Activated CD4-positive, alpha-beta memory T cell treated with anti-CD3 and anti-CD28 coated beads for 36 hours (primary cell): ENCODE measurements at regions not wholly inside any gene's neighbourhood (a gene's known extent, or its start where the extent isn't known, plus 50 kb on each side); places are given as distances from the start of the nearest gene placed in this dataset.

Experiments
- CTCF ChIA-PET: fragments of 350-600 bp; sonication (Branson Sonifier 250); formaldehyde crosslinking; loops from one replicate; lab custom pipeline; 2021; ENCODE audit warnings: antibody characterized with exemption, inconsistent platforms; lab: Charles Lee
- POLR2A ChIA-PET: fragments of 350-600 bp; sonication (Branson Sonifier 250); formaldehyde crosslinking; loops from one replicate; lab custom pipeline; 2021; ENCODE audit warnings: antibody characterized with exemption; lab: Charles Lee
- DNase-seq: peaks from one replicate; pipeline ENCODE4 v3.0.0-alpha.2; 2020
- H3K27ac Mint-ChIP-seq: one replicate; pipeline ENCODE4 v1.8.0; 2021; ENCODE audit warnings: mixed read lengths
- H3K27me3 Mint-ChIP-seq: one replicate; pipeline ENCODE4 v1.8.0; 2021; ENCODE audit warnings: mixed read lengths
- H3K36me3 Mint-ChIP-seq: one replicate; pipeline ENCODE4 v1.8.0; 2021; ENCODE audit warnings: mixed read lengths
- H3K4me1 Mint-ChIP-seq: one replicate; pipeline ENCODE4 v1.8.0; 2021; ENCODE audit warnings: low read depth, mixed read lengths
- H3K4me3 Mint-ChIP-seq: one replicate; pipeline ENCODE4 v1.8.0; 2021; ENCODE audit warnings: mild to moderate bottlenecking, mixed read lengths
- H3K9me3 Mint-ChIP-seq: one replicate; pipeline ENCODE4 v1.8.0; 2021; ENCODE audit warnings: mixed read lengths
- intact Hi-C: fragments of 100-400 bp; cut with micrococcal nuclease; formaldehyde crosslinking; loops from one replicate; pipeline ENCODE4 v1.15.1; 2023

DNA sequence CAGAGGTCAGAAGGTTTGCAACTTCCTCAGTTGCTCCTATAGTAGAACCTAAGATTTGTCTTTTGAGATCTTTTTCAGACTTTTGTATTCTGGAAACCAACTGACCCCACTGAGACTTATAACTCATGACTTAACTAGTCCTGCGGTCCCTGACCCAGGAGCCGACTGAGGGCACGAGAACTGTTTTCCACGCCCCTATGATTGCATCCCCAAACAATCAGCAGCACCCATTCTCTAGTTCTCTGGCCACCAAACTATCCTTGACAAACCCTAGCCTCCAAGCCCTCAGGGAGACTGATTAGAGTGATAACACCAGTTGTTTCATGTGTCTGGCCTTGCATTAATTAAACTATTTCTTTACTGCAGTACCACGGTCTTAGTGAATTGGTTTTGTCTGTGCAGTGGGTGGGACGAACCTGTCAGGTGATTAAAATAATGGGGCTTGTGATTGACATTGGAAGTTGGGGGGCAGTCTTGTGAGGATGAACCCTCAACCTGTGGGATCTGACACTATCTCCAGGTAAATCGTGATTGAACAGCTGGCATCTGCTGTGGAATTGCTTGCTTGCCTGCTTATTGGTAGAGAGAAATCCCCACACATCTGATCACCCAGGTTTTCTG is 95.7 kb downstream of the B3GNT2 start:
- POLR2A ChIA-PET, result no interaction called here
- DNase-seq, result no peak
- CTCF ChIA-PET, result no interaction called here
- no peaks in the 10 kb centered on the region for H3K27me3 Mint-ChIP-seq
- H3K27ac Mint-ChIP-seq, result no peak overlapping the region
- peaks cover 13% of the 10 kb centered on the region for H3K4me1 Mint-ChIP-seq
- H3K4me3 Mint-ChIP-seq, result no peak overlapping the region
- no peaks in the 10 kb centered on the region for H3K36me3 Mint-ChIP-seq
- H3K9me3 Mint-ChIP-seq, result no peaks in the 10 kb centered on the region
- intact Hi-C loops, result no loop called here

DNA sequence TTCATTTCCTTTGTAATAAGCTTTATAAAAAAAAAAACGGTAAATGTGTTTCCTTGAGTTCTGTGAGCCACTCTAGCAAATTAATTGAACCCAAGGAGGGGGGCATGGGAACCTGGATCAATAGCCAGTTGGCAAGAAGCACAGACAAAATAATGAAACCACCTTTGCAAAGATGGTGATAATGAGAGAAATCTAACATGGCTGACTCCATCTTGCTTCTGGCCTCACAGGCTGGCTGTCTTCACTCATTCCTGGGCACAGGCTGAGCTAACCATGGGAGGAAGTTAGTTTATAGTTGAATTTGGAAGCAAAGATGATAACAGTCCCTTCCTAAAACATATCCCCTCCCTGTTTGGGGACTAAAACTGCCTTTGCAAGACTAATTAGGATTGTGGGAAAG is 95.1 kb downstream of the B3GNT2 start:
- no peak overlapping the region for H3K27ac Mint-ChIP-seq
- intact Hi-C loops, result no loop called here
- DNase-seq, result no peak
- ChIA-PET CTCF (no interaction called here), POLR2A (no interaction called here)
- no peaks in the 10 kb centered on the region for H3K36me3 Mint-ChIP-seq
- H3K4me1 Mint-ChIP-seq, result peaks cover 13% of the 10 kb centered on the region
- H3K4me3 Mint-ChIP-seq, result no peak overlapping the region
- no peaks in the 10 kb centered on the region for H3K27me3 Mint-ChIP-seq
- no peaks in the 10 kb centered on the region for H3K9me3 Mint-ChIP-seq

DNA sequence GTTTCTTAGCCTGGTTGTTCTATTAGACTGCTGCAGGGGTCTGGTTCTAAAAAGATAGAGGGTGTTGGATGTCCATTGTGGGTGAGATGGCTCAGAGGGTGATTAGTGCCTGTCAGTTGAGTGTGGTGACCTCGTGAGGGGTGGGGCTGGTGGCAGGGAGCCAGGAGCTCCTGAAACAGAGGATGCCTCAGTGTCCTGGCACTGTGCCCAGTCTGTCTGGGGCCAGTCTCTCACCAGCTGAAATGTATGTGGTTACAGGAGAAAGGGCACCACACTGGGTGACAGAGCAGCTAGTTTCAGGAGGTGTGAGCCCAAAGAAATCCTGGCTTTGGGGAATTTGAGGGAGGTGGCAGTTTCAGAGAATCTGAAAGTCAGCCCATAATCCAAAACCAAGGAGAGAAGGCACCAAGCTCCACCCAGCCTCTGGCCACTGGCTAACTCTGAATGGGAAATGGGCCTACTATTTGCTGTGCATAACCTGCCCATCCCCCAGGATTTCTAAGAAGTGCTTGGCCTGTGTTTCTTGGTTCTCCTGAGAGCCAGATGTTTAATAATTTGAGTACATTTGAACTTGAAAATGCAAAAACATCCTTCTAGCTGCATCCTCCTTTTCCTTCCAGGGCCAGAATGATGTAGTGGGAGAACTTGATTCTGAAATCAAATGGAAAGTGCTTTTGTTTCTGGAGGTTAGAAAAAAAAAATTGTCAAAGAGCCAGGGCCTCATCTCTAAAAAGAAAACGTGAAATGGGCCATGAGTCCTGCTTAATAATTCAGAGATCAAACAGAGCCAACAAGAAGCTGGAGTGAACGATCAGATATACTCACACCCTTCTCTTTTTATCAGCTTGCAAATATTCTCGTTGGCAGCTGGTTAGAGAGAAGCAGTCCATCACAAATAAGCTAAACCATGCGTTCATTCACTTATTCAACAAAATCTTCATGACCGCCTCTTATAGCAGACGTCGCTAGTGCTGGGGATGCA is 92.3 kb downstream of the B3GNT2 start:
- Mint-ChIP-seq H3K9me3 (peaks cover 9% of the 10 kb centered on the region), H3K36me3 (peaks cover 2% of the 10 kb centered on the region), H3K4me1 (peaks cover 13% of the 10 kb centered on the region), H3K27me3 (no peaks in the 10 kb centered on the region), H3K4me3 (no peak overlapping the region), H3K27ac (no peak overlapping the region)
- intact Hi-C loops, result no loop called here
- peak; percentile 76 for DNase-seq
- CTCF ChIA-PET, result interaction anchor here (0.7 kb wide), 1 partner anchor 1411 kb away, joined by 3 read pairs; no protein-coding TSS in a partner anchor
- POLR2A ChIA-PET, result interaction anchor here (1.4 kb wide), 1 partner anchor 87 kb away, joined by 4 read pairs; no protein-coding TSS in a partner anchor

DNA sequence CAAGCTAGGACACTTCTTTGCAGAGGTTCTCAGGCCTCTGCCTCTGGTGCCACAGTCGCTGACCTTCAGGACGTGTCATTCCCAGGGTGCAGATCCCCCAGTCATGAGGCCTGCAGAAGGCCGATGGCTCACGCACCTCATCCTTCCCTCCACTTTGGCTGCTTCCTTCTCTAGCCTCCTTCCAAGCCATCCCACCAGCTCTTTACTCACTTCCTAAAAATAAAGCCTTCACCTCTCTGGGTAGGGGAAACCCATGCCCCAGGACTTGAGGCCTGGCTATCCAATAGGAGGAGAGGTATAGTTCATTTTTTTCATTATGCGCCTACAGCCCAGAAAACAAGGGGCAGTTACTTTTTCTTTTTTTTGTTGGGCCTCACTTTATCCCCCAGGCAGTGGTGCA is 91.4 kb downstream of the B3GNT2 start:
- H3K36me3 Mint-ChIP-seq, result peaks cover 2% of the 10 kb centered on the region
- intact Hi-C loops, result no loop called here
- DNase-seq, result no peak
- POLR2A ChIA-PET, result interaction anchor here (1.4 kb wide), 1 partner anchor 86 kb away, joined by 4 read pairs; no protein-coding TSS in a partner anchor
- H3K4me3 Mint-ChIP-seq, result no peak overlapping the region
- no peak overlapping the region for H3K27ac Mint-ChIP-seq
- CTCF ChIA-PET, result no interaction called here
- H3K4me1 Mint-ChIP-seq, result peaks cover 13% of the 10 kb centered on the region
- peaks cover 9% of the 10 kb centered on the region for H3K9me3 Mint-ChIP-seq
- no peaks in the 10 kb centered on the region for H3K27me3 Mint-ChIP-seq

DNA sequence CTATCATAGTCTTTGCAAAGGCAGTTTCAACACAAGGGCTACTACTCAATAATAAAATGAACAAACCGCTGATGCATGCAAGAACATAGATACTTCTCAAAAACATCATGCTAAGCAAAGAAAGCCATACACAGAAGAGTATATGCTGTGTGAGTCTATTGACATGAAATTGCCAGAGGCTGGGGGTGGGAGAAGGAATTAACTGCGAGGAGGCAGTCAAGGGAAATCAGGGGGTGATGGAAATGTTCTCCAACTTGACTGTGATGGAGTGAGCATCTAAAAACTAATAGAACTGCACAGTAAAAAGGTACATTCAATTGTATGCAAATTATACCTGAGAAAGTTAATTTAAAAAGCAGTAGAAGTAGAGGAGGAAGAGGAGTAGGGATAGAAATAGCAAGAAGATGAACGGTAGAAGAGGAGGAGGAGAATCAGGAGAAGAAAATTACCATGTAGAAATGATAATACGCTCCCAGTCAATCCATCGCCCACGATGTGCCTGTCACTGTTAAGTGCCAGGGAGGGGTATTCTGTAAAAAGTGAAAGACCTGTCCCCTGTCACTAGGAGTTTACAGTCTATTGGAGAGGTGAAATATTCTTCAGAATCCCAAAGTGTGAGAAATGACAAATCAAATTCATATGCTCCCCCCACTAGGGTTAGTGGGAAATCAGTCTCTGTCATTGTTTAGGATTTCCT is 90.3 kb downstream of the B3GNT2 start:
- no peak overlapping the region for H3K27ac Mint-ChIP-seq
- H3K36me3 Mint-ChIP-seq, result peaks cover 2% of the 10 kb centered on the region
- H3K4me3 Mint-ChIP-seq, result no peak overlapping the region
- POLR2A ChIA-PET, result no interaction called here
- DNase-seq, result no peak
- CTCF ChIA-PET, result no interaction called here
- H3K9me3 Mint-ChIP-seq, result peaks cover 9% of the 10 kb centered on the region
- intact Hi-C loops, result no loop called here
- peaks cover 9% of the 10 kb centered on the region for H3K4me1 Mint-ChIP-seq
- no peaks in the 10 kb centered on the region for H3K27me3 Mint-ChIP-seq

DNA sequence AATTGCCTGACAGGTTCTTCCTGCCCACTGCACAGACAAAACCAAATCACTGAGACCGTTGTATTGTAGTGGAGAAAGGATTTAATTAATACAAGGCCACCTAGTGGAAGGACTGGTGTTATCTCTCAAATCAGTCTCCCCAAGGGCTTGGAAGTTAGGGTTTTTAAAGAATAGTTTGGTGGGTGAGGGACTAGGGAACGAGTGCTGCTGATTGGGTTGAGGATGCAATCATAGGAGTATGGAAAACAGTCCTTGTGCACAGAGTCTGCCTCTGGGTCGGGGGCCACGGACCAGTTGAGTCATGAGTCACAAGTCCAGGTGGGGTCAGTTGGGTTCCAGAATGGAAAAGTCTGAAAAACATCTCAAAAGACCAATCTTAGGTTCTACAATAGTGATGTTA is 89.1 kb downstream of the B3GNT2 start:
- intact Hi-C loops, result no loop called here
- Mint-ChIP-seq H3K27me3 (no peaks in the 10 kb centered on the region), H3K4me3 (no peak overlapping the region), H3K4me1 (peaks cover 9% of the 10 kb centered on the region), H3K36me3 (peaks cover 4% of the 10 kb centered on the region), H3K9me3 (peaks cover 9% of the 10 kb centered on the region), H3K27ac (no peak overlapping the region)
- DNase-seq, result no peak
- ChIA-PET POLR2A (no interaction called here), CTCF (no interaction called here)

DNA sequence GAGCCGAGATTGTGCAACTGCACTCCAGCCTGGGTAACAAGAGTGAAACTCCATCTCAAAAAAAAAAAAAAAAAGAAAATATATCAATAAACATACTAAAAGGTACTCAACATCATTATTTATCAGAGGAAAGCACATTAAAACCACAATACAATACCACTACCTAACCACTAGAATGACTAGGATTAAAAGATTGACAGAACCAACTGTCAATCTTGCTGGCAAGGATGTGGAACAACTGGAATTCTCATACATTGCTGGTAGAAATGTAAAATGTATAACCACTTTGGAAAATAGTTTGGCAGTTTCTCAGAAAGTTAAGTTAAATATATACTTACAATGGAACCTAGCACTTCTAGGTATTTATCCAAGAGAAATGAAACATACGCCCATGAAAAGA is 88.6 kb downstream of the B3GNT2 start:
- H3K4me3 Mint-ChIP-seq, result no peak overlapping the region
- H3K27ac Mint-ChIP-seq, result no peak overlapping the region
- peaks cover 9% of the 10 kb centered on the region for H3K9me3 Mint-ChIP-seq
- ChIA-PET CTCF (no interaction called here), POLR2A (no interaction called here)
- H3K27me3 Mint-ChIP-seq, result no peaks in the 10 kb centered on the region
- intact Hi-C loops, result no loop called here
- peaks cover 9% of the 10 kb centered on the region for H3K4me1 Mint-ChIP-seq
- H3K36me3 Mint-ChIP-seq, result peaks cover 4% of the 10 kb centered on the region
- DNase-seq, result no peak

DNA sequence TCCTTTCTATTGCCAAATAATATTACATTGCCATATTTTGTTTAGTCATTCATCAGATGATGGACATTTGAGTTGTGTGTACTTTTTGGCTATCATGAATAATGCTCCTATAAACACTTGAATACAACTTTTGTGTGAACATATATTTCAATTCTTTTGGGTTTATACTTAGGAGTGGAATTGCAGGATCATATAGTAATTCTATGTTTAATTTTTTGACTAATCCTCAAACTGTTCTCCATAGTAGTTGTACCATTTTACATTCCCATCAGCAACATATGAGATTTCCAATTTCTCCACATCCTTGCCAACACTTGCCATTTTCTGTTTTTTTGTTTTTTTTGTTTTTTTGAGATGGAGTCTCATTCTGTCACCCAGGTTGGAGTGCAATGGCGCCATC is 87.2 kb downstream of the B3GNT2 start:
- H3K27me3 Mint-ChIP-seq, result no peaks in the 10 kb centered on the region
- POLR2A ChIA-PET, result no interaction called here

DNA sequence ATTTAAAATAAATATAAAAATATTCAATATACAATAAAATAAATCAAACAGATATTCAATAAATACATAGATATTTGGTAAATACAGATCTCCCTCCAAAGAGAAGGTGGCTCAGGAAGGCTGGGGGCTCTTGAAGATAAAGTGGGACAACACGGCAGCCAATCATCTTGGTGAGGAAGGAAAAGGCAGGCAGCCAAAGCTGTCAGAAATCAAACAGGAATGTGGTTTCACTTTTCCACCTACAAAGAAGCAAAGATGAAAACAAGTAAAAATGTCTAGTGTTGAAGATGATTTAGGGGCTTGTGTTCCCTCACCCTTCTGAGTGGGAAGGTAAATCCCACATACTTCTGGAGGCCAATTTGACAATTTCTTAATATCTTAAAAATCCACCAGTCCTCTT is 85.7 kb downstream of the B3GNT2 start:
- H3K4me3 Mint-ChIP-seq, result no peak overlapping the region
- POLR2A ChIA-PET, result no interaction called here
- no peaks in the 10 kb centered on the region for H3K27me3 Mint-ChIP-seq
- H3K9me3 Mint-ChIP-seq, result peaks cover 33% of the 10 kb centered on the region
- CTCF ChIA-PET, result no interaction called here
- H3K4me1 Mint-ChIP-seq, result no peaks in the 10 kb centered on the region
- peaks cover 13% of the 10 kb centered on the region for H3K36me3 Mint-ChIP-seq
- no peak overlapping the region for H3K27ac Mint-ChIP-seq
- DNase-seq, result no peak
- intact Hi-C loops, result no loop called here

More for the DNA sequence above, 87.2 kb downstream of the B3GNT2 start:
- no peak overlapping the region for H3K27ac Mint-ChIP-seq
- H3K9me3 Mint-ChIP-seq, result peaks cover 19% of the 10 kb centered on the region
- peaks cover 6% of the 10 kb centered on the region for H3K4me1 Mint-ChIP-seq
- CTCF ChIA-PET, result no interaction called here
- intact Hi-C loops, result no loop called here
- H3K4me3 Mint-ChIP-seq, result no peak overlapping the region
- H3K36me3 Mint-ChIP-seq, result peaks cover 8% of the 10 kb centered on the region
- no peak for DNase-seq

DNA sequence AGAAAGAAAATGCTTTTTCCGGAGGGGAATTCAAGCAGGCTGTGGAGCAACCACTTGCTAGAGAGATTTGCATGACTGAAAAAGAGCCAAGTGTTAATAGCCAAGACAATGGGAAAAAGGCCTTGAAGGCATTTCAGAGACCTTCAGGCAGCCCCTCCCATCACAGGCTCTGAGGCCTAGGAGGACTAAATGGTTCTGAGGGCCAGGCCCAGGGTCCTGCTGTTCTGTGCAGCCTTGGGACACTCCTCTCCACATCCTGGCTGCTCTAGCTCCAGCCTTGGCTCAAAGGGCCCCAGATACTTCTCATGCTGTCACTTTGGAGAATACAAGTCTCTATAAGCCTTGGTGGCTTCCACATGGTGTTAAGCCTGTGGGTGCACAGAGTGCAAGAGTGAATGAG is 81.8 kb downstream of the B3GNT2 start:
- no peak overlapping the region for H3K4me3 Mint-ChIP-seq
- CTCF ChIA-PET, result no interaction called here
- POLR2A ChIA-PET, result no interaction called here
- H3K36me3 Mint-ChIP-seq, result peaks cover 11% of the 10 kb centered on the region
- H3K4me1 Mint-ChIP-seq, result no peaks in the 10 kb centered on the region
- H3K27ac Mint-ChIP-seq, result no peak overlapping the region
- no peaks in the 10 kb centered on the region for H3K27me3 Mint-ChIP-seq
- intact Hi-C loops, result no loop called here
- DNase-seq, result no peak
- peaks cover 27% of the 10 kb centered on the region for H3K9me3 Mint-ChIP-seq
